AG09309 (cell line): ENCODE measurements at regions not wholly inside any gene's neighbourhood (a gene's known extent, or its start where the extent isn't known, plus 50 kb on each side); places are given as distances from the start of the nearest gene placed in this dataset.
A peak's percentile ranks its signal among the peaks of the same experiment; 100 is the strongest.

Experiments used
- DNase-seq: peaks from one replicate; pipeline ENCODE4 v3.0.0-alpha.2; 2010; ENCODE audit warnings: low read depth
- H3K4me3 ChIP-seq: 2 replicates; pipeline ENCODE4 v1.5.1; 2011; ENCODE audit warnings: mild to moderate bottlenecking, low read depth, low read length, moderate library complexity; ENCODE audit not compliant: control insufficient read depth
- CTCF ChIP-seq: IDR thresholded peaks from 2 replicates; pipeline ENCODE4 v1.5.1; 2011; ENCODE audit warnings: mild to moderate bottlenecking, low read depth, low read length, inconsistent platforms; ENCODE audit not compliant: insufficient read depth, control insufficient read depth; ENCODE audit errors: missing control alignments

GRCh38 chr1:88455621-88456256, 228.3 kb upstream of the PKN2 start:
- DNase-seq, result no peak
- H3K4me3 ChIP-seq, result no peak overlapping the region
- no peak for TF ChIP-seq CTCF

- DNase-seq, result no peak
- no peak overlapping the region for H3K4me3 ChIP-seq
- no peak for TF ChIP-seq CTCF
Measured at GRCh38 chr1:88457197-88457596, 226.9 kb upstream of the PKN2 start.

- no peak overlapping the region for H3K4me3 ChIP-seq
- TF ChIP-seq CTCF, result no peak
- no peak for DNase-seq
Measured at GRCh38 chr1:88461007-88461406, 223.1 kb upstream of the PKN2 start.

- no peak for TF ChIP-seq CTCF
- no peak overlapping the region; the same call in 1 of the 2 replicates for H3K4me3 ChIP-seq
Measured at GRCh38 chr1:88462096-88462487, 222.0 kb upstream of the PKN2 start.

GRCh38 chr1:88462488-88463261, 221.4 kb upstream of the PKN2 start:
- DNase-seq, result no peak
- peak overlapping the region; percentile 25 for H3K4me3 ChIP-seq
- TF ChIP-seq CTCF, result no peak

More at GRCh38 chr1:88462096-88462487, 222.0 kb upstream of the PKN2 start:
- no peak for DNase-seq

- no peak overlapping the region for H3K4me3 ChIP-seq
- DNase-seq, result no peak
- no peak for TF ChIP-seq CTCF
Measured at GRCh38 chr1:88463401-88463985, 220.6 kb upstream of the PKN2 start.
